Activated gamma-delta T cell (primary cell): ENCODE measurements at regions not wholly inside any gene's neighbourhood (a gene's known extent, or its start where the extent isn't known, plus 50 kb on each side); places are given as distances from the start of the nearest gene placed in this dataset.

ENCODE experiments used
- DNase-seq: peaks from one replicate; lab custom pipeline; 2025; lab: John Stamatoyannopoulos, UW

- DNase-seq, result no peak
These were observed 184.4 kb upstream of the DYNLRB2 start for GRCh38 chr16:80356365-80356764.

- DNase-seq, result no peak
These were observed 185.5 kb upstream of the DYNLRB2 start for GRCh38 chr16:80355335-80355734.

DNA sequence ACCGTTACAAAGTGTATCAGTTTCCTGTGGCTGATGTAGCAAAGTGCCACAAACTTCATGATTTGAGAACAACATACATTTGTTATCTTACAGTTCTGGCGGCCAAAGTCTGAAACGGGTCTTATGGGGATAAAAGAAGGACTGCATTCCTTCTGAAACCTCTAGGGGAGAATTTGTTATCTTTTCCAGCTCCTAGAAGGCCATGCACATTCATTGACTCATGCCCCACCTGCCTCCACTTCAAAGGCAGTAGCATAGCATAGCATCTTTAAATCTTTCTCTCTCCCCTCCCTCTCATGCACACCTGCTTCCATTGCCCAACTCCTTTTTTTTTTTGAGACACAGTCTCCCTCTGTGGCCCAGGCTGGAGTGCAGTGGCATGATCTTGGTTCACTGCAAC lies 190.7 kb upstream of the DYNLRB2 start:
- no peak for DNase-seq

DNA sequence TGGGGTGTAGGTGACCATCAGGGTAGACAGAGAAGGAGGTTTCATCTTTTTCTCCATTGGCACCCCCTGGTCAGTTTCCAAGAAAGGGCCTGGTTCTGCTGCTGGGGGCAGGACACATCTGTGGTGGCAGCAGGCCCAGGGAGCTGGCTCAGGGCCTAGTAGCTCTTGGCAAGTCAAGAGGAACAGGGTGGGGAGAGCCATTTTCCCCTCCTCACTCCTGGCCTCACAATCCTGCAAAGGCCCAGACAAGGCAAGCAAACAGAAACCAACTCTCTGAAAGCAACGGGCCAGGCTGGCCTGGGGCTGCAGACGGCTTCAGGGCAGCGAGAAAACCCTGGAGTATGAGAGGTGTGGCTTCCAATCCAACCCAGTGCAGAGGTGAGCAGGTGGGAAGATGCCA lies 192.9 kb upstream of the DYNLRB2 start:
- DNase-seq, result no peak

DNA sequence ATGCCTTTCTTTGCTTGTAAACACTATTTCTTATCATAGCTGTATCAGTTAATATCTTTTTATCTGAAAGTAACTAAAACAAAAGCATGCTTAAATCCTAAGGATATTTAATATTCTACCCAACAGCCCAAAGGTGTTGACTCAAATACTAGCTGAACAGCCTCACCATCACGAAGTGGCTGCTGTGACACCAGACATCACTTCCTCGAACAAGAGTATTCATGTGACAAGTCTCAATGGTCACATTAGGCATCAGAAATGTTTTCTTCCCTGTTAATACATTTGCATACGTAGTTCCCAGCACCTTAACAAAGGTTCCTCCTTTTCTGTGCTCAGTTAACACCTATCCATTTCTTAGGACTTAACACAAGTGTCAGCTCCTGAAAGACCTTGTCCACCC lies 193.8 kb upstream of the DYNLRB2 start:
- no peak for DNase-seq

DNA sequence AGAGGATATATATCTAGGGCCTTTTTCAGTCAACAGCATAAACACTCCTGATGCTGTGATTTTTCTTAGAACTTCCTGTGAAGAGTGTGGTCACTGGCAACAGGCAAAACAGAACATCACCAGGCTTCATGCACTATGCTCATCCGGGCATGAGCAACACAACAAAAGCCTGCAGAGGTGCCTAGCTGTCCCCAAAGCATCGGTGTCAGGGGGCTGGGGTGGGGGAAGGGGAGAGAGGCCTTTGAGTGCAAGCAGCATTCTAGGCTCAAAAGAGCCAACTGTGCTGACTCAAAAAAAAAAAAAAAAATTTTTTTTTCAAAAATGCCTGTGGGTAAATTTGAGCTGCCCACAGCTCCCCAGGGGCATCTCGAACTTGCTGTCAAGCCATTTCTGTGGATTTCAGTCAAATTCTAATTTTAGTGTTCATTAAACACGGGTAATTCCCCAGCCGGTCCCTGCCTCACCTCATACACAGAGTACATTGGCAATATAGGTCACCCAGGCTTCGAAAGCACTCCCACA lies 194.6 kb upstream of the DYNLRB2 start:
- no peak for DNase-seq

DNA sequence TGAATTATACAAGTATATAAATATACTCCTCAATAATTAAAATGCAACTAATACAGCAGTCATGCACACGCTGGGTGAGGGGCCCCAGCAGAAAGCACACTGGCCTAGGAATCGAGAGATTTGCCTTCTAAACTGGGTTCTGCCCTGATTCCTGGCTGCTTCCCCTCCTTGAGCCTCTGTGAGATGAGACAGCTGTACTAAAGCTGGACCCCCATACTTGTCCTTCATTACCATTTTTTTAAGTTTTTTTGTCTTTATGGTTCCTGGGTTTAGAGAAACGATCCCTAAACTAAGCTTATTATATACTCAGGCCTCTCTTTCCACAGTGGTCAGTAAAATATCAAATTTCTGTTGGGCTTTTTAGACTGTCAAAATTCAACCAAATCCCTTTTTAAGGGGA lies 195.1 kb upstream of the DYNLRB2 start:
- no peak for DNase-seq

GRCh38 chr16:80344570-80344969 lies 196.2 kb upstream of the DYNLRB2 start:
- DNase-seq, result no peak

- DNase-seq, result no peak
These were observed 199.5 kb upstream of the DYNLRB2 start for GRCh38 chr16:80341263-80341662.

DNA sequence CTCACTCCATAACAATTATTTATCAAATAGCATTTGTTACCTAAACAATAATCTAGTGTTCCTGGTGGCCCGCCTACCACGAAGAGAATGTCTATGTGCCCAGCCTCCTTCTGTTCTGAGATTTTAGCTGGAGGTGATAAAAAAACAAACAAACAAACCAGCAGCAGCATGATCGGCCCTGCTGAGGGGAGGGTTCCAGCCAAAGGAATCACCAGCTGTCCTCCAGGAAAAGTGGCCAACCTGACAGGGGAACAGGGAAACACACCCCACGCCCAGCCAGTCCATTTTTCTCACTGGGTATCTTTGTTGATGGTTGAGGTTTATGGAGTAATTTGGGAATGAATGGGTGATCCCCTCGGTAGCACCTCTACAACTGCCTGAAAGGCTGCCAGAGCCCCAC lies 203.0 kb upstream of the DYNLRB2 start:
- no peak for DNase-seq

DNA sequence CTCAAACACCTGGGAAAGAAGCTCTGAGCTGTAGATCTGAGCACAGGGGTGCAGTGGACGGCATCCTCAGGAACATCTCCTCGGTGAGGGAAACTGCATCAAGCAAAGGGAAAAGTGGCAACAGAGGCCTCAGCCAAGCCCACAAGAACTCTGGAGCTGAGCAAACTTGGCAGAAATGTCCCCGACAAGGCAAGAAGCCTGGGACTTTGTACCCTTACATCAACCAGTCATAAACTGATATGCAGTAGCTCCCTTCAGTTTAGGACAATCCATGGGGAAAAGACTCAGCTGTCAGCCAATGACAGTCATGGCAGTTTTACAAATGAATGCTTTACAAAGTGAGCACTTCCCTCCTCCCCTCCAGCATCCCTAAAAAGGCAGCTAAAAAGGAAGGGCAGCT lies 210.0 kb upstream of the DYNLRB2 start:
- no peak for DNase-seq

DNA sequence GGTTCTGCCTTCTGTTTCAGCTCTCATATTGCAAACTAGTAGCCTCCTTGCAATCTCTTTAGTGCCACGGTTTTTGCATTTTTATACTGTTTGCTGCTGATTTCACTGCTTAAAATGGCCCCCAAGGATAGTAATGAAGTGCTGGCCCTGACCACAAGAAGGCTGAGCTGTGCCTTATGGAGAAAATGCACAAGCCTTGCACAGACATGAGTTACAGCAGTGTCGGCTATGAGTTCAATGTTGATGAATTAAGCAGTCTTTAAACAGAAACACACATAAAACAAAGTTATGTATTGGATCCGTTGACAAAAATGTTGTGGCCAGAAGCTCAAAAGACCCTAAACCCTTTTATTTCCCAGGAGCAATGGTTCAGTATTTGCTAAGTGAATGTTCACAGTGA lies 210.6 kb upstream of the DYNLRB2 start:
- DNase-seq, result no peak

DNA sequence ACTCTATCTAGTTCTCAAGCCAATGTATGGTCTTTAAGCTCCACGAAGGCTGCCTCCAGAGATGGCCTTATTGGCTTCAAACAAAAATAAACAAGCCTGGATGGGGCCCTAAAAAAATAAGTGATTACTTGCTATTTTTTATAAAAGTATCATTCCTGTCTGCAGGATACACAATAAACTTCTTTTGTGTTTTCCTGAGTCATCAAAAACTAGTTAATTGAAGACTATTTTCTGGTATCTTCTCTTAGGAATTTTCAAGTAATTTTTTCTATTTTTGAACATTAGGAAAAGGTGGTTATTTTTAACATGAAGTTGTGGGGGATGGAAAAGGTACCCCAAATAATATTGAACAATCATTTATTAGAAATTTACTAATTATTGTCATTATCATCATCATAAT lies 213.1 kb upstream of the DYNLRB2 start:
- DNase-seq, result no peak

- DNase-seq, result no peak
These were observed 216.4 kb upstream of the DYNLRB2 start for GRCh38 chr16:80324371-80324770.

GRCh38 chr16:80323808-80324195 lies 217.0 kb upstream of the DYNLRB2 start:
- no peak for DNase-seq

DNA sequence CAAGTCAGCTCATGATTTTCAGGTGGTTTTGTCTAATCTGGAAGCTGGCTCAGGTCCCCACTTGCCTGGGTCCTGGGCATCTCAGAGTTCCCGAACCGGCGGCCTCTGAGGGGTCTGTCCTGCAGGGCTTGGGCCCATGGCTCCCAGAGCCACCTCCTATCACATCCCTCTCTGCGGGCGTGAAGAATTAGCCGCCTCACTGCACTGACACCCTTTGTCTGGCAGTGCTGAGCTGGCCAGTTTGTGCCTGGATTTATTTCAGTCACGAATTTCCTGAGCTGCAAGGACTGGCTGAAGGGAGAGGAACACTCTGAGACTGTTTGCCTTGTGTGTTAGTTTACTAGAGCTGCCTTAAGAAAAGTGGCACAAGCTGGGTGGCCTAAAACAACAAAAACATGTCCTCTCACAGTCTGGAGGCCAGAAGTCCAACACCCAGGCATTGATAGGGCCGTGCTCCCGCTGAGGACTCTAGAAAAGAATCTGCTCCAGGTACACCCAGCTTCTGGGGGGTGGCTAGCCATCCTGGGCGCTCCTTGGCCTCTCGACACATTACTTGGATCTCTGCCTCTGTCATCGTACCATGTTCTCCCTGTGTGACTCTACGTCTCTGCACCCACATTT lies 217.5 kb upstream of the DYNLRB2 start:
- no peak for DNase-seq

- no peak for DNase-seq
These were observed 221.6 kb upstream of the DYNLRB2 start for GRCh38 chr16:80319181-80319580.

DNA sequence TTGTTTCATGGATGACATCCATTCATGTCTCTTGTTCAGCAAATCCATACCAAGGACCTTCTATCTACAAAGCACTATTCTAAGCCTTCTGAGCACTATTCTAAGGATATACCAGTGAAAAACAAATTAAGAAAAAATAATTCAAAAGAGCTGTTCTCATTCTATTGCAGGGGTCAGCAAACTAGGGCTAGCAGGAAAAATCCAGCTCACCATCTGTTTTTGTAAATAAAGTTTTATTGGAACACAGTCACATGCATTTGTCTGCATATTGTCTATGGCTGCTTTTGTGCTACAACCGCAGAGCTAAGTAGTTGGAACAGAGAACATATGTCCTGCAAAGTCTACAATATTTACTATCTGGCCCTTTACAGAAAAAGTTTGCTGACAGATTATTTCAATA lies 222.7 kb upstream of the DYNLRB2 start:
- no peak for DNase-seq

GRCh38 chr16:80317599-80318037 lies 223.2 kb upstream of the DYNLRB2 start:
- no peak for DNase-seq

- DNase-seq, result no peak
These were observed 223.7 kb upstream of the DYNLRB2 start for GRCh38 chr16:80317116-80317515.

DNA sequence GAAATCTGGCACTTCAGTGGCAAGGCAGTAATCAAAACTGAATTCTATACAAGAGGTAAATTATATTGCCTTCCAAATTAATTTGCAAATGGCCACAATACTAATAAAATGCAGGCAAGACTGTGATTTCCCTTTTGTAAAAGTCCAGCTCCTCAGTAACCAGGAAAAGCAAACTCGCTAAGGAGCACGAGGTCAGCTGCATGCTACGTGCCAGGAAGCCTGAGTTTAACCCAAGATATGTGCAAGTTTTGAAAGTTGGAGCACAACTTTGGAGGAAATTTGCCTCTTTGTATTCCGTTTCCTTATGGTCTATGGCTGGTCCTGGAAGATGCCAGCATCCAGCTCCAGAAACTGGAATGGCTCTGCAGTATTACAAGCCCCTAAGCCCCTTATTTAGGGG lies 226.8 kb upstream of the DYNLRB2 start:
- no peak for DNase-seq

DNA sequence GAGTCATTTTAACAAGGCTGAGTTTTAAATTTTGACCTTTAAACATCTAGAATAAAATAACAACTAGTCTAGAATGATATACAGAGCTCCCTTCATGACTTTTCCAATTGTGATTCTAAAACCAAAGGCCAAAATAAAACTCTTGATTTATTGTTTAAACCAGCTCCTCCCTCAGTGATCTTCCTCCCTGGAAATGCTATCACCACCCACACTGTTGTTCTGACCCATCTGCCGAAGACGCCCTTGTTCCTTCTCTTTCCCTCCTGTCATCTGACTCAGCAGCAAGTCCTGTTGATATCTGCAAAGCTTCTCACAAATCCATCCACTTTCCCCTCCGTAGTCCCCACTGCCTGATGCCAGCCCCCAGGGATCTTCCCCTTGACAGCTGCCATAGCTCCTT lies 231.6 kb upstream of the DYNLRB2 start:
- no peak for DNase-seq

GRCh38 chr16:80305410-80305809 lies 235.4 kb upstream of the DYNLRB2 start:
- no peak for DNase-seq

GRCh38 chr16:80303691-80304090 lies 237.1 kb upstream of the DYNLRB2 start:
- DNase-seq, result no peak
